Karpas-422 (cell line): ENCODE measurements at regions not wholly inside any gene's neighbourhood (a gene's known extent, or its start where the extent isn't known, plus 50 kb on each side); places are given as distances from the start of the nearest gene placed in this dataset.

Experiments used
- DNase-seq: peaks from one replicate; pipeline ENCODE4 v3.0.0-alpha.2; 2015
- H2AFZ ChIP-seq: fragments of 200-600 bp; sonication (generic); 2 replicates; pipeline ENCODE4 v1.6.1; 2014; ENCODE audit warnings: antibody characterized with exemption, low read length, mixed read lengths
- H3K27ac ChIP-seq: fragments of 200-600 bp; sonication (generic); 2 replicates; pipeline ENCODE4 v1.5.1; 2014; ENCODE audit warnings: mild to moderate bottlenecking, low read length, moderate library complexity
- H3K27me3 ChIP-seq: fragments of 200-600 bp; sonication (generic); 2 replicates; pipeline ENCODE4 v1.6.1; 2014; ENCODE audit warnings: low read length, mixed read lengths
- H3K36me3 ChIP-seq: fragments of 200-600 bp; sonication (generic); 2 replicates; pipeline ENCODE4 v1.6.1; 2014; ENCODE audit warnings: low read length, mixed read lengths; ENCODE audit not compliant: insufficient read depth
- H3K4me1 ChIP-seq: fragments of 200-600 bp; sonication (generic); 2 replicates; pipeline ENCODE4 v1.6.1; 2014; ENCODE audit warnings: mild to moderate bottlenecking, low read length, mixed read lengths
- H3K4me2 ChIP-seq: fragments of 200-600 bp; sonication (generic); 2 replicates; pipeline ENCODE4 v1.6.1; 2014; ENCODE audit warnings: low read length, low read depth, mild to moderate bottlenecking; ENCODE audit not compliant: poor library complexity, severe bottlenecking
- H3K4me3 ChIP-seq: fragments of 200-600 bp; sonication (generic); 2 replicates; pipeline ENCODE4 v1.5.1; 2014; ENCODE audit warnings: mild to moderate bottlenecking, antibody characterized with exemption, low read length, mixed read lengths
- H3K79me2 ChIP-seq: fragments of 200-600 bp; sonication (generic); 2 replicates; pipeline ENCODE4 v1.6.1; 2014; ENCODE audit warnings: mild to moderate bottlenecking, low read length, mixed read lengths
- H3K9ac ChIP-seq: fragments of 200-600 bp; sonication (generic); 2 replicates; pipeline ENCODE4 v1.6.0; 2014; ENCODE audit warnings: low read length
- H3K9me2 ChIP-seq: fragments of 200-600 bp; sonication (generic), shearing (Covaris generic); replicated peaks from 2 replicates; pipeline ENCODE4 v1.6.0; 2014; ENCODE audit warnings: mild to moderate bottlenecking, low read length, moderate library complexity; ENCODE audit not compliant: insufficient read depth
- H3K9me3 ChIP-seq: fragments of 300-700, 200-600 bp; sonication (generic); 2 replicates; pipeline ENCODE4 v1.6.1; 2014; ENCODE audit warnings: low read length, mixed read lengths
- H4K20me1 ChIP-seq: fragments of 200-600 bp; sonication (generic); 2 replicates; pipeline ENCODE4 v1.6.1; 2014; ENCODE audit warnings: mild to moderate bottlenecking, antibody characterized with exemption, low read length, low read depth; ENCODE audit not compliant: insufficient read depth

- no peaks in the 10 kb centered on the region for H3K4me1 ChIP-seq
- no peaks in the 10 kb centered on the region for H3K36me3 ChIP-seq
- H4K20me1 ChIP-seq: no peaks in the 10 kb centered on the region
- H2AFZ ChIP-seq: no peak overlapping the region
- H3K4me3 ChIP-seq: no peak overlapping the region
- H3K27ac ChIP-seq: no peak overlapping the region
- no peaks in the 10 kb centered on the region for H3K27me3 ChIP-seq
- no peak for DNase-seq
- H3K9me2 ChIP-seq: no peaks in the 10 kb centered on the region
- H3K4me2 ChIP-seq: no peak overlapping the region
- no peak overlapping the region for H3K9ac ChIP-seq
- no peaks in the 10 kb centered on the region for H3K9me3 ChIP-seq
- H3K79me2 ChIP-seq: no peaks in the 10 kb centered on the region
Observed at GRCh38 chr7:31457551-31457950, 56.3 kb upstream of the ITPRID1 start.

GRCh38 chr7:31458203-31458602 lies 55.7 kb upstream of the ITPRID1 start:
- H3K79me2 ChIP-seq: no peaks in the 10 kb centered on the region
- H3K9me3 ChIP-seq: no peaks in the 10 kb centered on the region
- H4K20me1 ChIP-seq: no peaks in the 10 kb centered on the region
- no peak for DNase-seq
- no peak overlapping the region for H2AFZ ChIP-seq
- H3K4me1 ChIP-seq: no peaks in the 10 kb centered on the region
- H3K4me2 ChIP-seq: no peak overlapping the region
- no peak overlapping the region for H3K9ac ChIP-seq
- H3K36me3 ChIP-seq: no peaks in the 10 kb centered on the region
- no peaks in the 10 kb centered on the region for H3K9me2 ChIP-seq
- no peak overlapping the region for H3K27ac ChIP-seq
- H3K4me3 ChIP-seq: no peak overlapping the region
- no peaks in the 10 kb centered on the region for H3K27me3 ChIP-seq

- H4K20me1 ChIP-seq: no peaks in the 10 kb centered on the region
Observed at GRCh38 chr7:31462636-31463035, 51.3 kb upstream of the ITPRID1 start.

More at GRCh38 chr7:31462636-31463035, 51.3 kb upstream of the ITPRID1 start:
- H3K27ac ChIP-seq: no peak overlapping the region
- H3K4me2 ChIP-seq: no peak overlapping the region
- H3K9ac ChIP-seq: no peak overlapping the region
- DNase-seq: no peak
- no peak overlapping the region for H3K4me3 ChIP-seq
- H3K9me2 ChIP-seq: no peaks in the 10 kb centered on the region
- no peaks in the 10 kb centered on the region for H3K4me1 ChIP-seq
- no peaks in the 10 kb centered on the region for H3K36me3 ChIP-seq
- no peaks in the 10 kb centered on the region for H3K9me3 ChIP-seq
- H2AFZ ChIP-seq: no peak overlapping the region
- no peaks in the 10 kb centered on the region for H3K27me3 ChIP-seq
- no peaks in the 10 kb centered on the region for H3K79me2 ChIP-seq
